SK-N-SH (cell line): ENCODE measurements at regions not wholly inside any gene's neighbourhood (a gene's known extent, or its start where the extent isn't known, plus 50 kb on each side); places are given as distances from the start of the nearest gene placed in this dataset.
A peak's percentile ranks its signal among the peaks of the same experiment; 100 is the strongest.

Source experiments
- CTCF ChIA-PET: fragments of 300-600, 350-600 bp; formaldehyde crosslinking; extraction: SDS; loops from one replicate; lab custom pipeline; 2021; lab: Yijun Ruan, JAX
- POLR2A ChIA-PET: fragments of 350-600 bp; sonication (Branson Sonifier 250); formaldehyde crosslinking; extraction: SDS; loops from one replicate; lab custom pipeline; 2020; ENCODE audit warnings: antibody characterized with exemption, inconsistent platforms; lab: Yijun Ruan, JAX
- DNase-seq: peaks from one replicate; pipeline ENCODE4 v3.0.0; 2012
- H2AFZ ChIP-seq: fragments of 200-600 bp; sonication (generic); 2 replicates; pipeline ENCODE4 v1.8.1; 2016; ENCODE audit warnings: antibody characterized with exemption, mild to moderate bottlenecking, low read depth
- H3F3A ChIP-seq: fragments of 200-600 bp; sonication (generic); replicated peaks from 2 replicates; pipeline ENCODE3; 2016; ENCODE audit warnings: antibody characterized with exemption, mild to moderate bottlenecking; ENCODE audit not compliant: insufficient read depth
- H3K27ac ChIP-seq, 2 experiments: fragments of 200-500 bp in 1 of 2; fragments of 200-600 bp in 1 of 2; sonication (Bioruptor generic) in 1 of 2; sonication (generic), shearing (Covaris generic) in 1 of 2; 2 replicates each; pipeline versions ENCODE4 v1.5.1 to v1.6.1; 2014 to 2016; ENCODE audit warnings: low read depth in 2 of 2, inconsistent platforms in 1 of 2, low read length in 1 of 2, mild to moderate bottlenecking in 1 of 2, mixed read lengths in 1 of 2
- H3K27me3 ChIP-seq: fragments of 200-600 bp; sonication (generic), shearing (Covaris generic); 2 replicates; pipeline ENCODE4 v1.6.1; 2016; ENCODE audit warnings: mixed run types; ENCODE audit not compliant: insufficient read depth
- H3K36me3 ChIP-seq, 2 experiments: fragments of 200-500 bp in 1 of 2; fragments of 200-600 bp in 1 of 2; sonication (Bioruptor generic) in 1 of 2; sonication (generic) in 1 of 2; replicated peaks in 1 of 2; 2 replicates each; pipeline versions ENCODE3 to v1.5.1; 2014 to 2016; ENCODE audit warnings: low read length in 1 of 2, mild to moderate bottlenecking in 1 of 2; ENCODE audit not compliant: insufficient read depth in 2 of 2, control insufficient read depth in 1 of 2
- H3K4me1 ChIP-seq, 2 experiments: fragments of 200-500 bp in 1 of 2; fragments of 200-600 bp in 1 of 2; sonication (Bioruptor generic) in 1 of 2; sonication (generic), shearing (Covaris generic) in 1 of 2; 2 replicates each; pipeline versions ENCODE4 v1.5.1 to v1.6.1; 2014 to 2016; ENCODE audit warnings: low read depth in 1 of 2, low read length in 1 of 2, mixed run types in 1 of 2; ENCODE audit not compliant: insufficient read depth in 2 of 2, control insufficient read depth in 1 of 2
- H3K4me2 ChIP-seq: fragments of 200-600 bp; sonication (generic), shearing (Covaris generic); 2 replicates; pipeline ENCODE4 v1.6.1; 2017; ENCODE audit warnings: mixed run types
- H3K4me3 ChIP-seq, 2 experiments: fragments of 200-500 bp in 1 of 2; fragments of 200-600 bp in 1 of 2; sonication (Bioruptor generic) in 1 of 2; sonication (generic), shearing (Covaris generic) in 1 of 2; 2 replicates each; pipeline versions ENCODE4 v1.5.1 to v1.8.1; 2014 to 2016; ENCODE audit warnings: low read depth in 2 of 2, inconsistent platforms in 1 of 2, low read length in 1 of 2, mild to moderate bottlenecking in 1 of 2, mixed read lengths in 1 of 2, moderate library complexity in 1 of 2
- H3K79me2 ChIP-seq: fragments of 200-600 bp; sonication (generic); 2 replicates; pipeline ENCODE4 v1.8.1; 2017; ENCODE audit warnings: mild to moderate bottlenecking; ENCODE audit not compliant: insufficient read depth
- H3K9ac ChIP-seq: fragments of 200-600 bp; sonication (generic); 2 replicates; pipeline ENCODE4 v1.6.1; 2017; ENCODE audit warnings: mixed run types
- H3K9me2 ChIP-seq: fragments of 200-600 bp; sonication (generic); 2 replicates; pipeline ENCODE4 v1.6.1; 2017; ENCODE audit warnings: mixed run types
- H3K9me3 ChIP-seq: fragments of 200-600 bp; sonication (generic); 2 replicates; pipeline ENCODE4 v1.6.1; 2017; ENCODE audit warnings: mixed run types, mild to moderate bottlenecking, moderate library complexity
- H4K20me1 ChIP-seq: fragments of 200-600 bp; sonication (generic); 2 replicates; pipeline ENCODE4 v1.6.1; 2017; ENCODE audit warnings: mild to moderate bottlenecking, mixed run types; ENCODE audit not compliant: insufficient read depth
- EP300 ChIP-seq, 2 experiments: IDR thresholded peaks; 2 replicates each; pipeline versions ENCODE4 v1.4.0 to v1.6.1; 2012; ENCODE audit warnings: borderline replicate concordance in 1 of 2, low read depth in 1 of 2, low read length in 1 of 2
- FOXM1 ChIP-seq: IDR thresholded peaks from 2 replicates; pipeline ENCODE4 v1.4.0; 2012; ENCODE audit warnings: low read depth, mild to moderate bottlenecking
- GATA2 ChIP-seq: sonication (generic); formaldehyde crosslinking; IDR thresholded peaks from 2 replicates; pipeline ENCODE4 v1.5.0; 2020; ENCODE audit warnings: mild to moderate bottlenecking, missing genetic modification reagents
- JUND ChIP-seq: IDR thresholded peaks from 2 replicates; pipeline ENCODE4 v1.4.0; 2012
- NFIC ChIP-seq: IDR thresholded peaks from 2 replicates; pipeline ENCODE4 v1.4.0; 2012; ENCODE audit warnings: borderline replicate concordance
- PBX3 ChIP-seq: IDR thresholded peaks from 2 replicates; pipeline ENCODE4; 2012
- POLR2AphosphoS5 ChIP-seq: IDR thresholded peaks from 2 replicates; pipeline ENCODE4 v1.6.1; 2012; ENCODE audit warnings: low read depth, low read length
- RXRA ChIP-seq: IDR thresholded peaks from 2 replicates; pipeline ENCODE4 v1.4.0; 2012; ENCODE audit warnings: low read depth, mild to moderate bottlenecking, borderline replicate concordance
- SMC3 ChIP-seq: IDR thresholded peaks from 2 replicates; pipeline ENCODE4 v1.6.1; 2012; ENCODE audit warnings: low read depth, low read length, improper control_type of control experiment
- TAF1 ChIP-seq: IDR thresholded peaks from 2 replicates; pipeline ENCODE4 v1.6.1; 2012; ENCODE audit warnings: low read depth, mild to moderate bottlenecking, low read length, moderate library complexity, borderline replicate concordance
- TEAD4 ChIP-seq: IDR thresholded peaks from 2 replicates; pipeline ENCODE4 v1.4.0; 2012; ENCODE audit warnings: mild to moderate bottlenecking, borderline replicate concordance; ENCODE audit not compliant: insufficient read depth
- USF2 ChIP-seq: fragments of 150-350 bp; IDR thresholded peaks from 2 replicates; pipeline ENCODE4 v1.6.1; 2017; ENCODE audit warnings: antibody characterized with exemption, low read length, low read depth, borderline replicate concordance
- WGBS: methylation state at CpG from one replicate; pipeline ENCODE4 v1.1.6; 2017; ENCODE audit warnings: low lambda C conversion rate; 5-methylcytosine and 5-hydroxymethylcytosine counted together

GRCh38 chr5:125256296-125256695, 509.9 kb upstream of the ZNF608 start (continued):
- no peak for TF ChIP-seq PBX3
- TF ChIP-seq JUND = no peak
- no peak for TF ChIP-seq TEAD4

GRCh38 chr5:125257057-125257972, 510.9 kb upstream of the ZNF608 start:
- Histone ChIP-seq H3K9me3 (0 out of 2 replicates have a peak, but pooled peaks cover 10% of the 10 kb centered on the region), H3K79me2 (no peaks in the 10 kb centered on the region), H3K36me3 (no peaks in the 10 kb centered on the region), H3K4me3 (no peak overlapping the region), H3K27me3 (no peaks in the 10 kb centered on the region), H2AFZ (no peak overlapping the region; the same call in 1 of the 2 replicates)
- ChIA-PET POLR2A (no interaction called here), CTCF (interaction anchor here (0.6 to 1.6 kb wide), 4 partner anchors 11 to 1348 kb away, joined by 3 to 6 read pairs (median 4); no protein-coding TSS in a partner anchor)
- 87% methylated on average over 4 of the region's 4 CpGs for WGBS
- TF ChIP-seq USF2 (no peak), RXRA (no peak), POLR2AphosphoS5 (no peak), SMC3 (no peak), TAF1 (no peak), NFIC (no peak), EP300 (IDR thresholded peaks at IDR 0.05; ENCODE audit: borderline replicate concordance in 1 of 2, low read depth in 1 of 2, low read length in 1 of 2) (no peak), GATA2 (CRISPR knock-in tag) (no peak), PBX3 (no peak), FOXM1 (no peak)
- TF ChIP-seq, all 33 proteins: peak for 0
- Histone ChIP-seq H3K9me2 (no peaks in the 10 kb centered on the region), H3F3A (no peaks in the 10 kb centered on the region), H4K20me1 (no peaks in the 10 kb centered on the region), H3K9ac (no peak overlapping the region), H3K4me1 (peaks cover 0 to 4% of the 10 kb centered on the region in 2 experiments; a peak in 2 of 4 replicates), H3K4me2 (no peak overlapping the region), H3K27ac (no peak overlapping the region)
- peak; percentile 6 for DNase-seq
